ENCODE measurements at regions not wholly inside any gene's neighbourhood (a gene's known extent, or its start where the extent isn't known, plus 50 kb on each side); places are given as distances from the start of the nearest gene placed in this dataset.

- no peak for TF ChIP-seq POLR2A (IDR thresholded peaks at IDR 0.05; ENCODE audit: extremely low read depth, insufficient read length)
- TF ChIP-seq MAX (IDR thresholded peaks at IDR 0.05; ENCODE audit: low read depth, low read length) = no peak
- TF ChIP-seq CTCF (IDR thresholded peaks at IDR 0.05; ENCODE audit: low read depth, low read length) = no peak
- no peak for TF ChIP-seq MYC (IDR thresholded peaks at IDR 0.05; ENCODE audit: low read depth, low read length)
- DNase-seq (ENCODE audit: low read depth) = no peak
- no peak overlapping the region for H3K4me3 ChIP-seq (ENCODE audit: low read depth, low read length)
These were observed 126.5 kb downstream of the GALR1 start for GRCh38 chr18:77376043-77376732.

GRCh38 chr18:77376733-77377094 lies 127.1 kb downstream of the GALR1 start:
- H3K4me3 ChIP-seq (ENCODE audit: low read depth, low read length) = no peak overlapping the region
- no peak for DNase-seq (ENCODE audit: low read depth)
- TF ChIP-seq MAX (IDR thresholded peaks at IDR 0.05; ENCODE audit: low read depth, low read length) (no peak), POLR2A (IDR thresholded peaks at IDR 0.05; ENCODE audit: extremely low read depth, insufficient read length) (no peak), MYC (IDR thresholded peaks at IDR 0.05; ENCODE audit: low read depth, low read length) (no peak), CTCF (IDR thresholded peaks at IDR 0.05; ENCODE audit: low read depth, low read length) (no peak)

GRCh38 chr18:77377813-77378212 lies 128.2 kb downstream of the GALR1 start:
- no peak overlapping the region for H3K4me3 ChIP-seq (ENCODE audit: low read depth, low read length)
- DNase-seq (ENCODE audit: low read depth) = no peak
- no peak for TF ChIP-seq MAX (IDR thresholded peaks at IDR 0.05; ENCODE audit: low read depth, low read length)
- TF ChIP-seq CTCF (IDR thresholded peaks at IDR 0.05; ENCODE audit: low read depth, low read length) = no peak
- TF ChIP-seq MYC (IDR thresholded peaks at IDR 0.05; ENCODE audit: low read depth, low read length) = no peak
- no peak for TF ChIP-seq POLR2A (IDR thresholded peaks at IDR 0.05; ENCODE audit: extremely low read depth, insufficient read length)

GRCh38 chr18:77379976-77380509 lies 130.4 kb downstream of the GALR1 start:
- TF ChIP-seq MAX (IDR thresholded peaks at IDR 0.05; ENCODE audit: low read depth, low read length) = no peak
- DNase-seq (ENCODE audit: low read depth) = no peak
- no peak overlapping the region for H3K4me3 ChIP-seq (ENCODE audit: low read depth, low read length)

GRCh38 chr18:77380695-77381094 lies 131.0 kb downstream of the GALR1 start:
- no peak for DNase-seq (ENCODE audit: low read depth)
- H3K4me3 ChIP-seq (ENCODE audit: low read depth, low read length) = no peak overlapping the region
- TF ChIP-seq MYC (IDR thresholded peaks at IDR 0.05; ENCODE audit: low read depth, low read length) (no peak), CTCF (IDR thresholded peaks at IDR 0.05; ENCODE audit: low read depth, low read length) (no peak), MAX (IDR thresholded peaks at IDR 0.05; ENCODE audit: low read depth, low read length) (no peak), POLR2A (IDR thresholded peaks at IDR 0.05; ENCODE audit: extremely low read depth, insufficient read length) (no peak)

GRCh38 chr18:77392321-77392720 lies 142.7 kb downstream of the GALR1 start:
- H3K4me3 ChIP-seq (ENCODE audit: low read depth, low read length) = no peak overlapping the region
- peak; percentile 33 for DNase-seq (ENCODE audit: low read depth)
- TF ChIP-seq MYC (IDR thresholded peaks at IDR 0.05; ENCODE audit: low read depth, low read length) (no peak), MAX (IDR thresholded peaks at IDR 0.05; ENCODE audit: low read depth, low read length) (no peak), CTCF (IDR thresholded peaks at IDR 0.05; ENCODE audit: low read depth, low read length) (no peak), POLR2A (IDR thresholded peaks at IDR 0.05; ENCODE audit: extremely low read depth, insufficient read length) (no peak)
